Esophagus muscularis mucosa (tissue), 4 donors: ENCODE measurements at regions not wholly inside any gene's neighbourhood (a gene's known extent, or its start where the extent isn't known, plus 50 kb on each side); places are given as distances from the start of the nearest gene placed in this dataset.

Source experiments
- EP300 ChIP-seq: sonication (generic); formaldehyde crosslinking; IDR thresholded peaks from one replicate; pipeline ENCODE4 v1.6.1; 2017; ENCODE audit warnings: antibody characterized with exemption
- POLR2A ChIP-seq: fragments of 450-650 bp; IDR thresholded peaks from one replicate; pipeline ENCODE4 v1.6.1; 2017; ENCODE audit warnings: antibody characterized with exemption, moderate library complexity, mild to moderate bottlenecking, low read depth
- TF ChIP-seq, protein P1 (sequence below), 3 experiments: fragments of 200-600 bp in 2 of 3; fragments of 450-650 bp in 1 of 3; sonication (generic) in 2 of 3; IDR thresholded peaks; one replicate each; pipeline ENCODE4 v1.5.1; 2017 to 2019; ENCODE audit warnings: antibody characterized with exemption in 3 of 3, mild to moderate bottlenecking in 2 of 3, moderate library complexity in 1 of 3

DNA sequence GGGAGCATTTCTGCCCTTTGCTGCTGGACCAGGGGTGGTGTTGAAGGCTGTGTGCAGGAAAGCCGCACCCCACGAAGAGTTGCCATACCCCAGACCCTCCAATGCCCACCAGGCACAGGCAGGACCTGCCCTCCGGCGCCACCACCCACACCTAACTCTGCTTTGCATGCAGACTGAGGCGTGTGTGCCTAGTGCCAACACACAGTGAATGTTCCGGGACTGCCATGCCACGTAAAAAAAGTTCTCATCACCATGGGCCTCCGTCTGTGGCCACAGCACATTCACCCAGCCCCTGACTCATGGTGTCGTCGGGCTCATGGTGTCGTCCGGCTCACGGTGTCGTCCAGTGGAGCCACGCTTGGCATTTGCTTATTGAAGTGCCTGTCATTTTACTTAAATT, 184.9 kb upstream of the RAB6C start:
- TF ChIP-seq, protein P1, sequence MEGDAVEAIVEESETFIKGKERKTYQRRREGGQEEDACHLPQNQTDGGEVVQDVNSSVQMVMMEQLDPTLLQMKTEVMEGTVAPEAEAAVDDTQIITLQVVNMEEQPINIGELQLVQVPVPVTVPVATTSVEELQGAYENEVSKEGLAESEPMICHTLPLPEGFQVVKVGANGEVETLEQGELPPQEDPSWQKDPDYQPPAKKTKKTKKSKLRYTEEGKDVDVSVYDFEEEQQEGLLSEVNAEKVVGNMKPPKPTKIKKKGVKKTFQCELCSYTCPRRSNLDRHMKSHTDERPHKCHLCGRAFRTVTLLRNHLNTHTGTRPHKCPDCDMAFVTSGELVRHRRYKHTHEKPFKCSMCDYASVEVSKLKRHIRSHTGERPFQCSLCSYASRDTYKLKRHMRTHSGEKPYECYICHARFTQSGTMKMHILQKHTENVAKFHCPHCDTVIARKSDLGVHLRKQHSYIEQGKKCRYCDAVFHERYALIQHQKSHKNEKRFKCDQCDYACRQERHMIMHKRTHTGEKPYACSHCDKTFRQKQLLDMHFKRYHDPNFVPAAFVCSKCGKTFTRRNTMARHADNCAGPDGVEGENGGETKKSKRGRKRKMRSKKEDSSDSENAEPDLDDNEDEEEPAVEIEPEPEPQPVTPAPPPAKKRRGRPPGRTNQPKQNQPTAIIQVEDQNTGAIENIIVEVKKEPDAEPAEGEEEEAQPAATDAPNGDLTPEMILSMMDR (IDR thresholded peaks at IDR 0.05) = no peak
- TF ChIP-seq EP300 (no peak), POLR2A (no peak)
